Osteoblast (primary cell): ENCODE measurements at regions not wholly inside any gene's neighbourhood (a gene's known extent, or its start where the extent isn't known, plus 50 kb on each side); places are given as distances from the start of the nearest gene placed in this dataset.
A peak's percentile ranks its signal among the peaks of the same experiment; 100 is the strongest.

Experiments
- DNase-seq: peaks from one replicate; pipeline ENCODE4 v3.0.0; 2011; ENCODE audit warnings: low spot score, mixed read lengths; ENCODE audit not compliant: insufficient read length; ENCODE audit errors: missing footprints
- H2AFZ ChIP-seq: 2 replicates; pipeline ENCODE4 v1.6.0; 2011; ENCODE audit warnings: mild to moderate bottlenecking, low read length
- H3K27ac ChIP-seq: 2 replicates; pipeline ENCODE4 v1.5.1; 2011; ENCODE audit warnings: mild to moderate bottlenecking, low read depth, low read length, moderate library complexity
- H3K27me3 ChIP-seq: 2 replicates; pipeline ENCODE4 v1.6.0; 2012; ENCODE audit warnings: mild to moderate bottlenecking, control low read depth, inconsistent platforms, low read length, moderate library complexity; ENCODE audit not compliant: insufficient read depth
- H3K36me3 ChIP-seq: 2 replicates; pipeline ENCODE4 v1.5.1; 2011; ENCODE audit warnings: mild to moderate bottlenecking, low read length, control low read depth, moderate library complexity; ENCODE audit not compliant: insufficient read depth
- H3K4me1 ChIP-seq: 2 replicates; pipeline ENCODE4 v1.5.1; 2011; ENCODE audit warnings: mild to moderate bottlenecking, low read length, control low read depth, moderate library complexity; ENCODE audit not compliant: insufficient read depth
- H3K4me2 ChIP-seq: 2 replicates; pipeline ENCODE4 v1.6.0; 2011; ENCODE audit warnings: mild to moderate bottlenecking, low read length; ENCODE audit not compliant: insufficient read depth
- H3K4me3 ChIP-seq: fragments of 200-600 bp; sonication (generic); 3 replicates; pipeline ENCODE4 v1.5.1; 2012; ENCODE audit warnings: mild to moderate bottlenecking, low read length, inconsistent platforms; ENCODE audit not compliant: insufficient read depth
- H3K79me2 ChIP-seq: 2 replicates; pipeline ENCODE4 v1.6.0; 2012; ENCODE audit warnings: mild to moderate bottlenecking, low read length, control low read depth, inconsistent platforms; ENCODE audit not compliant: insufficient read depth
- H3K9me3 ChIP-seq: 2 replicates; pipeline ENCODE4 v1.5.1; 2011; ENCODE audit warnings: low read depth, low read length, control low read depth
- H4K20me1 ChIP-seq: 2 replicates; pipeline ENCODE4 v1.6.0; 2012; ENCODE audit warnings: mild to moderate bottlenecking, low read length, control low read depth; ENCODE audit not compliant: insufficient read depth
- CTCF ChIP-seq: IDR thresholded peaks from 2 replicates; pipeline ENCODE4 v1.5.1; 2011; ENCODE audit warnings: mild to moderate bottlenecking, low read depth, low read length, moderate library complexity; ENCODE audit errors: extremely low read depth

- H3K27me3 ChIP-seq = no peaks in the 10 kb centered on the region
- no peak for DNase-seq
- no peak overlapping the region for H3K27ac ChIP-seq
- H3K36me3 ChIP-seq = no peaks in the 10 kb centered on the region
- peak overlapping the region; percentile 15 for H3K4me3 ChIP-seq
- no peak for TF ChIP-seq CTCF
- no peaks in the 10 kb centered on the region for H3K9me3 ChIP-seq
- H3K4me2 ChIP-seq = no peak overlapping the region
- H3K79me2 ChIP-seq = no peaks in the 10 kb centered on the region
- H4K20me1 ChIP-seq = no peaks in the 10 kb centered on the region
- no peaks in the 10 kb centered on the region for H3K4me1 ChIP-seq
- peak overlapping the region; percentile 46 for H2AFZ ChIP-seq
Observed at GRCh38 chr5:8869932-8870331, 675.9 kb downstream of the SEMA5A start.

- no peaks in the 10 kb centered on the region for H3K36me3 ChIP-seq
- TF ChIP-seq CTCF = no peak
- DNase-seq = no peak
- H2AFZ ChIP-seq = peak overlapping the region; percentile 46
- H3K4me1 ChIP-seq = no peaks in the 10 kb centered on the region
- no peak overlapping the region for H3K4me3 ChIP-seq
- no peaks in the 10 kb centered on the region for H3K27me3 ChIP-seq
- H3K4me2 ChIP-seq = no peak overlapping the region
- H4K20me1 ChIP-seq = no peaks in the 10 kb centered on the region
- no peaks in the 10 kb centered on the region for H3K9me3 ChIP-seq
- no peaks in the 10 kb centered on the region for H3K79me2 ChIP-seq
- H3K27ac ChIP-seq = no peak overlapping the region
Observed at GRCh38 chr5:8870349-8870958, 675.4 kb downstream of the SEMA5A start.

- TF ChIP-seq CTCF = no peak
- no peaks in the 10 kb centered on the region for H3K36me3 ChIP-seq
- no peak for DNase-seq
- H3K27ac ChIP-seq = no peak overlapping the region
- H2AFZ ChIP-seq = no peak overlapping the region
- no peak overlapping the region for H3K4me2 ChIP-seq
- no peaks in the 10 kb centered on the region for H3K27me3 ChIP-seq
- no peaks in the 10 kb centered on the region for H3K79me2 ChIP-seq
- H4K20me1 ChIP-seq = no peaks in the 10 kb centered on the region
- no peaks in the 10 kb centered on the region for H3K4me1 ChIP-seq
- H3K9me3 ChIP-seq = no peaks in the 10 kb centered on the region
- H3K4me3 ChIP-seq = no peak overlapping the region
Observed at GRCh38 chr5:8870959-8871355, 674.9 kb downstream of the SEMA5A start.

GRCh38 chr5:8871446-8871845 is 674.4 kb downstream of the SEMA5A start:
- Histone ChIP-seq H3K79me2 (no peaks in the 10 kb centered on the region), H3K4me1 (no peaks in the 10 kb centered on the region), H3K27ac (no peak overlapping the region), H2AFZ (no peak overlapping the region), H4K20me1 (no peaks in the 10 kb centered on the region), H3K27me3 (no peaks in the 10 kb centered on the region), H3K36me3 (no peaks in the 10 kb centered on the region), H3K4me2 (no peak overlapping the region), H3K9me3 (no peaks in the 10 kb centered on the region), H3K4me3 (no peak overlapping the region)
- no peak for DNase-seq
- no peak for TF ChIP-seq CTCF
